Esophagus muscularis mucosa (tissue), 4 donors: ENCODE measurements at regions not wholly inside any gene's neighbourhood (a gene's known extent, or its start where the extent isn't known, plus 50 kb on each side); places are given as distances from the start of the nearest gene placed in this dataset.

ENCODE experiments used
- DNase-seq: peaks from one replicate; pipeline ENCODE4 v3.0.0-alpha.2; 2017; ENCODE audit errors: extremely low spot score
- H3K27ac ChIP-seq, 4 donors: fragments of 200-600 bp; sonication (generic); replicated peaks in 1 of 4; 1 replicate in 3 of 4; 2 replicates in 1 of 4; pipeline ENCODE4 v1.5.1; 2016 to 2019; ENCODE audit warnings: mild to moderate bottlenecking in 1 of 4
- H3K27me3 ChIP-seq, 4 donors: fragments of 200-600 bp; sonication (generic); one replicate each; pipeline versions ENCODE4 v1.5.1 to v1.6.0; 2016 to 2019
- H3K36me3 ChIP-seq, 4 donors: fragments of 200-600 bp; sonication (generic); one replicate each; pipeline ENCODE4 v1.5.1; 2016 to 2019
- H3K4me1 ChIP-seq, 4 donors: fragments of 200-600 bp; sonication (generic); one replicate each; pipeline ENCODE4 v1.5.1; 2016 to 2019
- H3K4me3 ChIP-seq, 4 donors: fragments of 200-600 bp; sonication (generic); 1 replicate in 2 of 4; 2 replicates in 2 of 4; pipeline ENCODE4 v1.5.1; 2016 to 2019; ENCODE audit warnings: mild to moderate bottlenecking in 4 of 4, moderate library complexity in 1 of 4
- H3K9me3 ChIP-seq, 4 donors: fragments of 200-600 bp; sonication (generic); 1 replicate in 3 of 4; 2 replicates in 1 of 4; pipeline ENCODE4 v1.5.1; 2016 to 2019
- CTCF ChIP-seq, 3 experiments: fragments of 200-600 bp in 2 of 3; fragments of 450-650 bp in 1 of 3; sonication (generic) in 2 of 3; IDR thresholded peaks; one replicate each; pipeline ENCODE4 v1.5.1; 2017 to 2019; ENCODE audit warnings: antibody characterized with exemption in 3 of 3, mild to moderate bottlenecking in 2 of 3, moderate library complexity in 1 of 3
- EP300 ChIP-seq: sonication (generic); formaldehyde crosslinking; IDR thresholded peaks from one replicate; pipeline ENCODE4 v1.6.1; 2017; ENCODE audit warnings: antibody characterized with exemption
- POLR2A ChIP-seq: fragments of 450-650 bp; IDR thresholded peaks from one replicate; pipeline ENCODE4 v1.6.1; 2017; ENCODE audit warnings: antibody characterized with exemption, moderate library complexity, mild to moderate bottlenecking, low read depth
- POLR2AphosphoS5 ChIP-seq, 2 donors: sonication (generic); formaldehyde crosslinking; IDR thresholded peaks; one replicate each; pipeline ENCODE4 v1.6.1; 2017; ENCODE audit warnings: antibody characterized with exemption in 2 of 2
- WGBS: methylation state at CpG from one replicate; pipeline ENCODE4 v1.1.5; 2018; 5-methylcytosine and 5-hydroxymethylcytosine counted together
- intact Hi-C: fragments of 100-400 bp; cut with DNase I; formaldehyde crosslinking; loops from one replicate; pipeline ENCODE4 v1.15.1; 2023

DNA sequence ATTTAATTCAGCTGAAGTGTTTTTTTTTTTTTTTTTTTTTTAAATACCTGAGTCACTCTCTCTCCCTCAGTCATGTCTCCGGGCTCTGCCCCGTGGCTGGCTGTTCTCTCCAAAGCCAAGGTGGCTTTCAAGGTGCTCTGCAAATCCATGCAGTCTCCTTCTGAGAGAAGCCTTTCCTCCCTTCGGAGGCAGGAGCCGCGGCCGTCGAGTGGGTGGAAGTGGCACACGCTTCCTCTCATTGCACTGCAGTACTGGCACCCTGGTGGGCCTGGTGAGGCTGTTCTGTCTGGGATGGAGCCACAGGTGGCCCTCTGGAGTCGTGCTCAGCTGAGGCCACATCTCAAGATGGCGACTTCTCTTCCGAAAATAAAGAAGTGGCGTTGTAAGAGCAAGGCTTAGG lies 221.8 kb downstream of the GLRX3 start:
- TF ChIP-seq EP300 (no peak), POLR2AphosphoS5 (IDR thresholded peaks at IDR 0.05) (no peak), POLR2A (no peak), CTCF (IDR thresholded peaks at IDR 0.05) (no peak)
- Histone ChIP-seq H3K27ac (no peak overlapping the region), H3K36me3 (no peaks in the 10 kb centered on the region), H3K4me3 (no peak overlapping the region), H3K9me3 (no peaks in the 10 kb centered on the region), H3K27me3 (peaks cover 0 to 22% (median 0%) of the 10 kb centered on the region in 4 donors), H3K4me1 (peaks cover 0 to 7% (median 0%) of the 10 kb centered on the region in 4 donors)
- intact Hi-C loops: no loop called here
- WGBS: 78% methylated on average over 12 of the region's 12 CpGs
- DNase-seq: no peak

DNA sequence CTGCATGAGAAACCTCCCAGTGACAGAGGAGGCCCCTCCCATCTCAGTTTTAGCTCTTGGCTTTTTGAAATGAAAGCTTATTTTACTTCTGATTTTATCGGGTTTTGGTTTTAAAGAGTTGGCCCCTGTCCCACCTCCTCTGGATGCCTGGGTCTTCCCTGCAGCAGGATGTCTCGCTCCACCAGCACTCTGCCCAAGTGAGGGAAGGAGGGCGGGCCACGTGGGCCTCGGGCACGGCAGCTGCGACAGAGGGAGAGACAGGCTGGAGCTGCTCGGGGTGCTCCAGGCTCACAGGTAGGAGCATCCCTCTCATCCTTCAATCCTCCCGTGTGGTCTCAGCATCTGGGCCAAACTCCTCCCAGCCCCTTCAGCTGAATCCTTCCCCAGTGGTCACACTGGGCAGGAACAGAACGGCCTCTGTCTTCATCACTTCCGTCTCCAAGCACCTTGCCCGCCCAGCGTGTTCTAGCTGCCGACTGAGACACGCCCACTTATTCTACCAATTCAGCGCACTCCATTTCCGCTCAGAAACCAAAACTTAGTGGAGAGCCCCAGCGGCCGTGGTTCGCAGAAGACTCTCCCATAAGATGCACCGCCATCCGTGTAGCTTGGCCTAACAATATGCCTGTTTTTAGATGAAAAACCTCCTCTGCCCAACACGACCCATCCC lies 222.9 kb downstream of the GLRX3 start:
- Histone ChIP-seq H3K27me3 (peaks cover 0 to 29% (median 0%) of the 10 kb centered on the region in 4 donors), H3K36me3 (no peaks in the 10 kb centered on the region), H3K27ac (no peak overlapping the region), H3K4me3 (no peak overlapping the region), H3K4me1 (peaks cover 0 to 7% (median 0%) of the 10 kb centered on the region in 4 donors), H3K9me3 (no peaks in the 10 kb centered on the region)
- no peak for DNase-seq
- TF ChIP-seq POLR2AphosphoS5 (IDR thresholded peaks at IDR 0.05) (no peak), CTCF (IDR thresholded peaks at IDR 0.05) (no peak), POLR2A (no peak), EP300 (no peak)
- 77% methylated on average over 19 of the region's 23 CpGs for WGBS
- intact Hi-C loops: no loop called here

GRCh38 chr10:130359711-130360110 lies 223.5 kb downstream of the GLRX3 start:
- peaks cover 0 to 7% (median 0%) of the 10 kb centered on the region in 4 donors for H3K4me1 ChIP-seq
- TF ChIP-seq EP300 (no peak), CTCF (IDR thresholded peaks at IDR 0.05) (no peak), POLR2AphosphoS5 (IDR thresholded peaks at IDR 0.05) (no peak), POLR2A (no peak)
- H3K36me3 ChIP-seq: no peaks in the 10 kb centered on the region
- intact Hi-C loops: no loop called here
- H3K27me3 ChIP-seq: peaks cover 0 to 34% (median 0%) of the 10 kb centered on the region in 4 donors
- H3K9me3 ChIP-seq: no peaks in the 10 kb centered on the region
- WGBS: 82% methylated on average over 11 of the region's 12 CpGs
- no peak for DNase-seq
- no peak overlapping the region for H3K4me3 ChIP-seq
- no peak overlapping the region for H3K27ac ChIP-seq

DNA sequence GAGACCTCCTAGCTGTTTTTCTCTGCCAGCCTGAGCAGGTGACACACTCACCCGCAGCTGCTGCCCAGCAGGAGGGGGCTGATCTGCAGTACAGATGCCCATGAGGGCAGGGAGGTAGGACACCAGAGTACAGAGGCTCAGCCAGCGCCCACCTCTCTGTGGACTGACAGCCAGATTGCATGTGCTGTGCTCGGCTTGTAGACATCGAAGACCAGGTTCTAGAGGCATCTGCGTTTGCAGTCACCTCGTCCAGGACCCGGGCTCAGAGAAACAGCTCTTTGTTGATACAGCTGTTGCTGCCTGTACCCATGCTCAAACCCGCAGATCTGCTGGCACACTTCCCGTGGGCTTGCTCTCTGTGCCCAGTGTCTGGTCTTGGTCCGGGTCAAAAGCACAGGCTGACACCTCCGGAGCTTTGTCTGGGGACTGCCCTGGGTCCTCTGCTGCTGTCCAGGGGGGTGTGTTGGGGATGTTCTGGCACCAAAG lies 224.7 kb downstream of the GLRX3 start:
- H3K4me3 ChIP-seq: no peak overlapping the region
- no peak for DNase-seq
- peaks cover 0 to 7% (median 0%) of the 10 kb centered on the region in 4 donors for H3K4me1 ChIP-seq
- 53% methylated on average over 8 of the region's 11 CpGs for WGBS
- H3K27ac ChIP-seq: no peak overlapping the region
- H3K27me3 ChIP-seq: peaks cover 0 to 34% (median 0%) of the 10 kb centered on the region in 4 donors
- intact Hi-C loops: no loop called here
- no peaks in the 10 kb centered on the region for H3K36me3 ChIP-seq
- TF ChIP-seq POLR2AphosphoS5 (IDR thresholded peaks at IDR 0.05): no peak
- TF ChIP-seq POLR2A: no peak
- TF ChIP-seq CTCF (IDR thresholded peaks at IDR 0.05): no peak
- TF ChIP-seq EP300: no peak
- H3K9me3 ChIP-seq: no peaks in the 10 kb centered on the region
